ENCODE measurements at regions not wholly inside any gene's neighbourhood (a gene's known extent, or its start where the extent isn't known, plus 50 kb on each side); places are given as distances from the start of the nearest gene placed in this dataset.

GRCh38 chr1:184827600-184828368, 73.1 kb upstream of the EDEM3 start:
- H3K27ac ChIP-seq, result peak overlapping the region; percentile 72
- no peak overlapping the region for H3K4me3 ChIP-seq
- no peak overlapping the region for H2AFZ ChIP-seq
- H3F3A ChIP-seq (ENCODE audit: insufficient read depth, low read depth), result peaks cover 12% of the 10 kb centered on the region
- ChIA-PET CTCF (no interaction called here), POLR2A (ENCODE audit: unreplicated experiment) (interaction anchor here (0.7 kb wide), 2 partner anchors 146 to 489 kb away, joined by 4 to 13 read pairs; partner anchors contain the start of genes IVNS1ABP and NIBAN1)
- peak; percentile 45 to 87 for DNase-seq
- no peaks in the 10 kb centered on the region for H3K9me2 ChIP-seq (ENCODE audit: insufficient read depth)
- intact Hi-C loops (cut with micrococcal nuclease; ENCODE audit: unreplicated experiment), result no loop called here
- H3K36me3 ChIP-seq (ENCODE audit: low read depth), result no peaks in the 10 kb centered on the region
- H3K9me3 ChIP-seq (ENCODE audit: insufficient read depth, low read depth), result 0 out of 2 replicates have a peak, but pooled peaks cover 4% of the 10 kb centered on the region
- TF ChIP-seq EZH2 (IDR thresholded peaks at IDR 0.05; ENCODE audit: low read depth) (no peak), CTCF (conservative IDR thresholded peaks at IDR 0.05) (no peak)
- no peaks in the 10 kb centered on the region for H3K79me2 ChIP-seq (ENCODE audit: low read depth)
- no peaks in the 10 kb centered on the region for H4K20me1 ChIP-seq (ENCODE audit: insufficient read depth)
- H3K27me3 ChIP-seq (ENCODE audit: insufficient read depth, low read depth), result no peaks in the 10 kb centered on the region
- peak overlapping the region; percentile 53 for H3K4me2 ChIP-seq
- no TSS peak for BruUV-seq (replicated peaks)
- peaks cover 23% of the 10 kb centered on the region for H3K4me1 ChIP-seq (replicated peaks; ENCODE audit: insufficient read depth)

GRCh38 chr1:184826001-184826400, 71.3 kb upstream of the EDEM3 start:
- POLR2A ChIA-PET (ENCODE audit: unreplicated experiment), result no interaction called here
- Histone ChIP-seq H3K27ac (no peak overlapping the region), H3K4me1 (replicated peaks; ENCODE audit: insufficient read depth) (peaks cover 23% of the 10 kb centered on the region), H4K20me1 (ENCODE audit: insufficient read depth) (no peaks in the 10 kb centered on the region), H3K9me2 (ENCODE audit: insufficient read depth) (no peaks in the 10 kb centered on the region), H3K4me3 (no peak overlapping the region), H3K9me3 (ENCODE audit: insufficient read depth, low read depth) (0 out of 2 replicates have a peak, but pooled peaks cover 4% of the 10 kb centered on the region), H2AFZ (no peak overlapping the region), H3K79me2 (ENCODE audit: low read depth) (no peaks in the 10 kb centered on the region), H3K4me2 (no peak overlapping the region), H3K27me3 (ENCODE audit: insufficient read depth, low read depth) (no peaks in the 10 kb centered on the region), H3F3A (ENCODE audit: insufficient read depth, low read depth) (peaks cover 12% of the 10 kb centered on the region), H3K36me3 (ENCODE audit: low read depth) (no peaks in the 10 kb centered on the region)
- TF ChIP-seq CTCF (conservative IDR thresholded peaks at IDR 0.05) (no peak), EZH2 (IDR thresholded peaks at IDR 0.05; ENCODE audit: low read depth) (no peak)
- intact Hi-C loops (cut with micrococcal nuclease; ENCODE audit: unreplicated experiment), result no loop called here
- BruUV-seq (replicated peaks), result no TSS peak
- CTCF ChIA-PET, result no interaction called here
- DNase-seq, result no peak

- DNase-seq, result no peak
- CTCF ChIA-PET, result no interaction called here
- no peak for TF ChIP-seq CTCF (conservative IDR thresholded peaks at IDR 0.05)
- TF ChIP-seq EZH2 (IDR thresholded peaks at IDR 0.05; ENCODE audit: low read depth), result no peak
- POLR2A ChIA-PET (ENCODE audit: unreplicated experiment), result no interaction called here
- H3K79me2 ChIP-seq (ENCODE audit: low read depth), result no peaks in the 10 kb centered on the region
- H3K4me1 ChIP-seq (replicated peaks; ENCODE audit: insufficient read depth), result peaks cover 23% of the 10 kb centered on the region
- no peaks in the 10 kb centered on the region for H3K9me2 ChIP-seq (ENCODE audit: insufficient read depth)
- H3K36me3 ChIP-seq (ENCODE audit: low read depth), result no peaks in the 10 kb centered on the region
- intact Hi-C loops (cut with micrococcal nuclease; ENCODE audit: unreplicated experiment), result no loop called here
- H3F3A ChIP-seq (ENCODE audit: insufficient read depth, low read depth), result peaks cover 12% of the 10 kb centered on the region
- H2AFZ ChIP-seq, result no peak overlapping the region
- no peaks in the 10 kb centered on the region for H3K27me3 ChIP-seq (ENCODE audit: insufficient read depth, low read depth)
- no peaks in the 10 kb centered on the region for H4K20me1 ChIP-seq (ENCODE audit: insufficient read depth)
- H3K27ac ChIP-seq, result no peak overlapping the region
- no TSS peak for BruUV-seq (replicated peaks)
- no peak overlapping the region for H3K4me3 ChIP-seq
- no peak overlapping the region for H3K4me2 ChIP-seq
- H3K9me3 ChIP-seq (ENCODE audit: insufficient read depth, low read depth), result 0 out of 2 replicates have a peak, but pooled peaks cover 4% of the 10 kb centered on the region
Measured at GRCh38 chr1:184825571-184825970, 70.9 kb upstream of the EDEM3 start.

All from PC-9 (cell line).